Tibial nerve (tissue), 4 donors: ENCODE measurements at regions not wholly inside any gene's neighbourhood (a gene's known extent, or its start where the extent isn't known, plus 50 kb on each side); places are given as distances from the start of the nearest gene placed in this dataset.

ENCODE experiments used
- DNase-seq, 2 donors: peaks; one replicate each; pipeline ENCODE4 v3.0.0-alpha.2; 2019; ENCODE audit warnings: low spot score in 2 of 2
- H3K27ac ChIP-seq, 4 donors: fragments of 200-600 bp; sonication (generic) in 3 of 4; one replicate each; pipeline ENCODE4 v1.5.1; 2017 to 2019; ENCODE audit warnings: mild to moderate bottlenecking in 1 of 4
- H3K27me3 ChIP-seq, 2 donors: fragments of 200-600 bp; sonication (generic) in 1 of 2; one replicate each; pipeline versions ENCODE4 v1.5.1 to v1.6.0; 2017 to 2019
- H3K36me3 ChIP-seq, 3 donors: fragments of 200-600 bp; sonication (generic); one replicate each; pipeline ENCODE4 v1.5.1; 2018 to 2019
- H3K4me1 ChIP-seq, 4 donors: fragments of 200-600 bp; sonication (generic) in 3 of 4; one replicate each; pipeline ENCODE4 v1.5.1; 2017 to 2019
- H3K4me3 ChIP-seq, 4 donors: fragments of 200-600 bp; sonication (generic) in 3 of 4; one replicate each; pipeline ENCODE4 v1.5.1; 2017 to 2019; ENCODE audit warnings: mild to moderate bottlenecking in 1 of 4, moderate library complexity in 1 of 4
- H3K9me3 ChIP-seq, 4 donors: fragments of 200-600 bp; sonication (generic) in 3 of 4; one replicate each; pipeline ENCODE4 v1.5.1; 2017 to 2019
- CTCF ChIP-seq, 5 experiments: fragments of 200-600 bp in 3 of 5; fragments of 450-650 bp in 2 of 5; sonication (generic) in 3 of 5; IDR thresholded peaks; one replicate each; pipeline ENCODE4 v1.5.1; 2016 to 2019; ENCODE audit warnings: antibody characterized with exemption in 5 of 5, mild to moderate bottlenecking in 3 of 5, moderate library complexity in 2 of 5
- EP300 ChIP-seq, 2 donors: sonication (generic); formaldehyde crosslinking; IDR thresholded peaks; one replicate each; pipeline ENCODE4 v1.6.1; 2017; ENCODE audit warnings: antibody characterized with exemption in 2 of 2, mild to moderate bottlenecking in 1 of 2
- POLR2A ChIP-seq, 2 donors: fragments of 450-650 bp; IDR thresholded peaks; one replicate each; pipeline ENCODE4 v1.6.1; 2017; ENCODE audit warnings: antibody characterized with exemption in 2 of 2, mild to moderate bottlenecking in 2 of 2, moderate library complexity in 2 of 2
- WGBS, 2 donors: methylation state at CpG; one replicate each; pipeline ENCODE4 v1.1.5; 2018; 5-methylcytosine and 5-hydroxymethylcytosine counted together

GRCh38 chr6:156715839-156716238 lies 61.3 kb upstream of the ARID1B start:
- TF ChIP-seq POLR2A (IDR thresholded peaks at IDR 0.05) (no peak), EP300 (IDR thresholded peaks at IDR 0.05) (no peak), CTCF (IDR thresholded peaks at IDR 0.05) (no peak)
- no peaks in the 10 kb centered on the region for H3K27me3 ChIP-seq
- 83 to 86% methylated on average over 5 of the region's 5 CpGs for WGBS, 2 donors

GRCh38 chr6:156713548-156713947 lies 63.6 kb upstream of the ARID1B start:
- Histone ChIP-seq H3K4me3 (no peak overlapping the region), H3K9me3 (no peaks in the 10 kb centered on the region), H3K4me1 (no peaks in the 10 kb centered on the region), H3K27me3 (no peaks in the 10 kb centered on the region), H3K27ac (no peak overlapping the region), H3K36me3 (no peaks in the 10 kb centered on the region)
- no peak for TF ChIP-seq EP300 (IDR thresholded peaks at IDR 0.05)
- no peak for TF ChIP-seq CTCF (IDR thresholded peaks at IDR 0.05)
- TF ChIP-seq POLR2A (IDR thresholded peaks at IDR 0.05), result no peak
- 85 to 95% methylated on average over 5 of the region's 5 CpGs for WGBS, 2 donors
- DNase-seq, result no peak

More at GRCh38 chr6:156715839-156716238, 61.3 kb upstream of the ARID1B start:
- Histone ChIP-seq H3K36me3 (no peaks in the 10 kb centered on the region), H3K27ac (no peak overlapping the region), H3K9me3 (no peaks in the 10 kb centered on the region), H3K4me1 (peaks cover 0 to 17% (median 6%) of the 10 kb centered on the region in 4 donors), H3K4me3 (no peak overlapping the region)
- DNase-seq, result no peak

- Histone ChIP-seq H3K9me3 (no peaks in the 10 kb centered on the region), H3K36me3 (no peaks in the 10 kb centered on the region), H3K4me3 (no peak overlapping the region), H3K27ac (no peak overlapping the region), H3K4me1 (no peaks in the 10 kb centered on the region), H3K27me3 (no peaks in the 10 kb centered on the region)
- 48 to 53% methylated on average over 4 of the region's 4 CpGs for WGBS, 2 donors
- DNase-seq, result no peak
- no peak for TF ChIP-seq POLR2A (IDR thresholded peaks at IDR 0.05)
- no peak for TF ChIP-seq CTCF (IDR thresholded peaks at IDR 0.05)
- TF ChIP-seq EP300 (IDR thresholded peaks at IDR 0.05), result no peak
Observed at GRCh38 chr6:156710479-156710878, 66.7 kb upstream of the ARID1B start.

GRCh38 chr6:156707818-156708217 lies 69.4 kb upstream of the ARID1B start:
- no peak for DNase-seq
- TF ChIP-seq EP300 (IDR thresholded peaks at IDR 0.05) (no peak), CTCF (IDR thresholded peaks at IDR 0.05) (no peak), POLR2A (IDR thresholded peaks at IDR 0.05) (no peak)
- H3K36me3 ChIP-seq, result no peaks in the 10 kb centered on the region
- no peaks in the 10 kb centered on the region for H3K27me3 ChIP-seq
- H3K27ac ChIP-seq, result no peak overlapping the region
- H3K9me3 ChIP-seq, result no peaks in the 10 kb centered on the region
- H3K4me1 ChIP-seq, result no peaks in the 10 kb centered on the region
- no peak overlapping the region for H3K4me3 ChIP-seq
- 70 to 73% methylated on average over 3 of the region's 3 CpGs for WGBS, 2 donors

- DNase-seq, result no peak
- no peaks in the 10 kb centered on the region for H3K9me3 ChIP-seq
- H3K4me3 ChIP-seq, result no peak overlapping the region
- H3K27me3 ChIP-seq, result no peaks in the 10 kb centered on the region
- H3K4me1 ChIP-seq, result peaks cover 0 to 4% (median 0%) of the 10 kb centered on the region in 4 donors
- H3K27ac ChIP-seq, result no peak overlapping the region
- no peak for TF ChIP-seq CTCF (IDR thresholded peaks at IDR 0.05)
- TF ChIP-seq EP300 (IDR thresholded peaks at IDR 0.05), result no peak
- TF ChIP-seq POLR2A (IDR thresholded peaks at IDR 0.05), result no peak
- 58 to 70% methylated on average over 6 of the region's 6 CpGs for WGBS, 2 donors
- H3K36me3 ChIP-seq, result no peaks in the 10 kb centered on the region
Observed at GRCh38 chr6:156703719-156704118, 73.5 kb upstream of the ARID1B start.
